GM12864 (cell line): ENCODE measurements at regions not wholly inside any gene's neighbourhood (a gene's known extent, or its start where the extent isn't known, plus 50 kb on each side); places are given as distances from the start of the nearest gene placed in this dataset.

Experiments used
- DNase-seq: peaks from one replicate; pipeline ENCODE4 v3.0.0-alpha.2; 2011; ENCODE audit warnings: low read depth
- H3K4me3 ChIP-seq: 2 replicates; pipeline ENCODE4 v1.5.1; 2011; ENCODE audit warnings: mild to moderate bottlenecking, low read depth, low read length, control low read depth
- TF ChIP-seq, protein P1 (sequence below): IDR thresholded peaks from 2 replicates; pipeline ENCODE4 v1.5.1; 2011; ENCODE audit warnings: low read depth, mild to moderate bottlenecking, moderate library complexity, low read length, control low read depth, inconsistent platforms; ENCODE audit errors: missing control alignments

DNA sequence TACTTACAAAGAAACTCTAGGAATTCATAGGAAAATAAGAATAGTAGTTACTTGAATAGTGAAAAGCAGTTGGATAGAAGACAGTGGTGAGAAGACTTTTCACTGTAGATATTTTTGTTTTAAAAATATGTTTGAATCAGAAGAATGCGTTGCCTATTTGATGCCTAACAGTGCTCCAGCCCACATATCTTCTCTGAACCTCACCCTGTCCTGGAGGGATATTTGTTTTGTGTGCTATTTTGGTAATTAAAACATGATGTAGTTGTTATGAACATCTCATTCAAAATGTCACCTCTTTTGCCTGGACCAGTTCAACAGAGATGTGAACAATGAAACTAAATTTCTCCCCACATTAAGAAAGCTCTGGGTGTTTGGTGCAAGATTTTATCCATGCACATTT, 87.6 kb downstream of the CARTPT start:
- H3K4me3 ChIP-seq: no peak overlapping the region
- no peak for DNase-seq
- TF ChIP-seq, protein P1, sequence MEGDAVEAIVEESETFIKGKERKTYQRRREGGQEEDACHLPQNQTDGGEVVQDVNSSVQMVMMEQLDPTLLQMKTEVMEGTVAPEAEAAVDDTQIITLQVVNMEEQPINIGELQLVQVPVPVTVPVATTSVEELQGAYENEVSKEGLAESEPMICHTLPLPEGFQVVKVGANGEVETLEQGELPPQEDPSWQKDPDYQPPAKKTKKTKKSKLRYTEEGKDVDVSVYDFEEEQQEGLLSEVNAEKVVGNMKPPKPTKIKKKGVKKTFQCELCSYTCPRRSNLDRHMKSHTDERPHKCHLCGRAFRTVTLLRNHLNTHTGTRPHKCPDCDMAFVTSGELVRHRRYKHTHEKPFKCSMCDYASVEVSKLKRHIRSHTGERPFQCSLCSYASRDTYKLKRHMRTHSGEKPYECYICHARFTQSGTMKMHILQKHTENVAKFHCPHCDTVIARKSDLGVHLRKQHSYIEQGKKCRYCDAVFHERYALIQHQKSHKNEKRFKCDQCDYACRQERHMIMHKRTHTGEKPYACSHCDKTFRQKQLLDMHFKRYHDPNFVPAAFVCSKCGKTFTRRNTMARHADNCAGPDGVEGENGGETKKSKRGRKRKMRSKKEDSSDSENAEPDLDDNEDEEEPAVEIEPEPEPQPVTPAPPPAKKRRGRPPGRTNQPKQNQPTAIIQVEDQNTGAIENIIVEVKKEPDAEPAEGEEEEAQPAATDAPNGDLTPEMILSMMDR: no peak

DNA sequence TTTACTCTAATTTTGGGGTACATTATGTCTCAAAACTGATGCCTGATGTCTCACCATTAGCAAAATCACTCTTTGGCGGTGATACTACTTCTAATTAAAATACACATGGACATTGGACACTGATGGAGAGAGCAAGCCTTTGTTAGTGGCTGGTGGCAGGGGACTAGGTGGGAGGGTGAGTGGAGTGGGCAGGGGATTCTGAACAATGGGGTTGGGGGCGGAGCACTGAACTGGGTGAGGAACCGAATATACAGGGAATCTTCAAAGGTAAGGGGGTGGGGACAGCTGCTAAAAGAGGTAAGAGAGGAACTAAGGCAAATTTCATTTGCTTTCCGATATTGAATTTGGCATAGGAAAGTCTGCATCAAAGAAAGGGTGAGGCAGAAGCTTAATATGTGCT, 88.8 kb downstream of the CARTPT start:
- TF ChIP-seq, protein P1: no peak
- no peak for DNase-seq
- H3K4me3 ChIP-seq: no peak overlapping the region

DNA sequence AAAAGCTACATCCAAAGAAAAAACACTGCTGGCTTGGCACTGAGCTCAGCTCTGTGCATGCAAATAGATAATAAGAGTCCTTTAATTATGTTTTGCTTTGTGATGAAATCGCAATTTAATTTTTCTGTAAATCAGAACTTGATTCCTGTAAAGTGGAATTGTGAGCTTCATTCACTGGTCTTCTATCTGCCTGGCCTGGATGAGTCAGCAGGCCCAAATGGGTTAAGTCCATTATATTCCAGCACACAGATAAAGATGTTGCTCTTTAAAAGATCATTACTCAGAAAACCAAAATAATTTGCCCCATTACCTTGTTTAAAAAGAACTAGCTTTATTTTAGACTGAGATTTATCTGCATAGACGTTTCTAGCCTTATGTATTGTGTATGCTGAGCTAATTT, 90.4 kb downstream of the CARTPT start:
- no peak for DNase-seq
- H3K4me3 ChIP-seq: no peak overlapping the region
- TF ChIP-seq, protein P1: no peak

DNA sequence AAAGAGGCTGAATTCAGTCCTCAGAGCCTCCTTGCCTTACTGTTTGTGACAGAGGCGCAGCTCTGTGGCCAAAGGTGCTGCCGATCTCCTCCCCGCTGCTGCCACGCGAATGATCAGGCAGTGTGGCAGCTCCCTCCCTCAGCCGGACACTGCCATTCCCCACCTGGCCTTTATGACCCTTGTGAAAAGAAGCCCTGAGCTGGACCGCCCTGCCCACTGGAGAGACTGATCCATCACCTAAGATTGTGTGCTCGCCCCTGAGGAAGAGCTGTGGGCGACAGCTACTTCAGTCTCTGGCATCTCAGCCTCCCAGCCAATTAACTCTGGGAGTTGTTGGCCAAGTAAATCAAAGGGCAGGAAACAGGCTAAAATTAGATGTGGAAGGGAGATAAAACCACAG, 90.9 kb downstream of the CARTPT start:
- TF ChIP-seq, protein P1: no peak
- no peak for DNase-seq
- no peak overlapping the region for H3K4me3 ChIP-seq

DNA sequence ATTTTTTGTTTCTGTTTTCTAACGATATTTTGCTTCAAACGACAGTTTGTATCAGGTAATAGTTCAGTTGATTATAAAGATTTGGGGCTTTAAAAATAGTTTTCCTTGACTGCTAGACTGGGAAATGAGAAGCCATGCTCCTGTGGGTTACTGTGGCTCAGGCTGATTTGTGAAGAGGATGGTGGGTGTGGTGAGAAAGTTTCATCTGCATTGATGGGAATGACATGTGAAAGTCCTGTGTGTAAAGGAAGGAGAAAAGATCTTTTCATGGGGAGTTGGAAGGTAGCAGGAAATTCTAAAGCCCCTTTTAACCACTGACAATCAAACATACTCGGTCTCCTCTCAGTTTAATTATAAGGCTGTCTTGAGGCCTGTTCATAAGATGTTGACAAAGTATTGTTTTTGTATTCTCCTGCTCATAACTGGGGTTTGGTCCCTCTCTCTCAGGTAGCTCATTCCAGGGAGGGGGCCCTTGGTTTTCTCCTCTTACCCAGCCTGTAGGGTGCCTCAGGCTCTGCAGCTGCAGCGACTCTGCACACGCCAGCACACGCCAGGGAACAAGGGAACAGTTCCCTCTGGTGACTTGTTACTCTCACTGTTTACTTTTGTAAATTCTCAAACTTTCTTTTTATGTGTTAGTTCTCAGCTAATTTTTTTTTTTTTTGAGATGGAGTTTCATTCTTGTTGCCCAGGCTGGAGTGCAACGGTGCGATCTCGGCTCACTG, 91.6 kb downstream of the CARTPT start:
- TF ChIP-seq, protein P1: no peak
- H3K4me3 ChIP-seq: no peak overlapping the region
- no peak for DNase-seq

DNA sequence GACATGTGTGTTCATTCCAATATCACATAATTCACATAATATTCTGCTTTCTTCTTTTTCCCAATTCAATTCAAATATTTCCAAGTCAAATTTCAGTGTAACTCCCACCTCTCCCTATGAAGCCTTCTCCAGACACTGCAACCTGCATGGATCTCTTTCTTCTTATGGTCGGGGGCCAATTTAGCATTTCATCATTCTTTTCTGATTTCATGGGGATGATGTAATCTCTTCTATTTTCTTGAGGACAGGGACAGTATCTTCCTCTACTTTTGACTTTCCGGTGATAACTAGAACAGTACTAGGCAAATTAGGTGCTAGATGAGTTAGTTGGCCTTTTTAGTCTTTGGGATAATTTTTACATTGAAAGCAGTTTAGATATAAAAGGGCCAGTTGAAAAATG, 92.7 kb downstream of the CARTPT start:
- no peak for DNase-seq

DNA sequence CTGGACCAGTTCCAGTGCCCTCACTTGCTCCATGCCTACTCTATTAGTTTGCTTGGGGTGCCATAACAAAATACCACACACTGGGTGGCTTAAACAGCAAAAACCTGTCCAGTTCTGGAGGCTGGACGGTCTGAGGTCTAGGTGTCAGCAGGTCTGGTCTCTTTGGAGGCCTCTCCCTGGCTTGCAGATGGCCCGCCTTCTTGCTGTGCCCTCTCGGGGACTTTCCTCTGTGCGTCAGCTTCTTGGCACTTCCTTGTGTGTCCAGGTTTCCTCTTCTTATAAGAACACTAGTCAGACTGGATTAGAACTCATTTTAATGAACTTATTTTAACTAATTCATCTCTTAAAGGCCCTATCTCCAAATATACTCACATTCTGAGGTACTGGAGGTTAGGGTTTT, 97.2 kb downstream of the CARTPT start:
- TF ChIP-seq, protein P1: no peak
- DNase-seq: no peak
- H3K4me3 ChIP-seq: no peak overlapping the region

More for the DNA sequence above, 92.7 kb downstream of the CARTPT start:
- H3K4me3 ChIP-seq: no peak overlapping the region
- TF ChIP-seq, protein P1: no peak
